Occipital lobe (tissue), 1 donor: ENCODE measurements at regions not wholly inside any gene's neighbourhood (a gene's known extent, or its start where the extent isn't known, plus 50 kb on each side); places are given as distances from the start of the nearest gene placed in this dataset.

Experiments
- DNase-seq: peaks from one replicate; lab custom pipeline; 2025; lab: John Stamatoyannopoulos, UW

DNA sequence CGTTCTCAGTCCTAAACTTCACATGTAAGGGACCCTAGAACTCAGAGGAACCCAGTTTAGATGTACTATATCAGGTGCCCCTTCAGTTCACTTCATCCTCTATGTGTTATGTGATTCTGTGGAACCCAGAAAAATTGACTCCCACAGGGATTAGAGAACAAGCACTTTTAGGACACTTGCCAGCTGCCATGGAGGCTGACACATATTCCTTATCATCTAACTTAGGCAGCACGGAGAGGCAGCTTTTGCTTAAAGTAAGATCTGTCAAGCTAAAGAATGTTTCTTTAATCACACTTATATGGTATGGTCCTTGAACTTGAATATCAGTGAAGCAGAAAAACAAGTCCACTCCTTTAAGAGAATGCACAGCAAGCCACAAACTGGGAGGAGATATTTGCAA lies 701.5 kb upstream of the ID4 start:
- no peak for DNase-seq

DNA sequence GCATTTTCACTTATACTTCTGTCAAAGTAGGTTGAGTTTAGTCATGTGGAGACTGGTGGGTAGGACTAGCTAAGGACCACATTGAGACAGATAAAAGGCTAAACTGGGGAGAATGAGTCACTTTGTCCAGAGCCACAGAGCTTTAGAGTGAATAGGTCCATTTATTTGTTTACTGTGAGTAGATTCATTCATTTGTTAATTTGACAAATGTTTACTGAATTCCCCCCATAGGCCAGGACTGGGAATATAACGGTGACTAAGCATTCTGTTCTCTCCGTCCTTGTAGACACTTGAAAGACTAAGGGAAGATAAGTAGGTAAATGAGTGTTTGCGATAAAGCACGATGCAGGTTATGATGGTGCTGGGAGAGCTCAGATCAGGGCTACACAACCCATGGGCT lies 699.7 kb upstream of the ID4 start:
- no peak for DNase-seq

DNA sequence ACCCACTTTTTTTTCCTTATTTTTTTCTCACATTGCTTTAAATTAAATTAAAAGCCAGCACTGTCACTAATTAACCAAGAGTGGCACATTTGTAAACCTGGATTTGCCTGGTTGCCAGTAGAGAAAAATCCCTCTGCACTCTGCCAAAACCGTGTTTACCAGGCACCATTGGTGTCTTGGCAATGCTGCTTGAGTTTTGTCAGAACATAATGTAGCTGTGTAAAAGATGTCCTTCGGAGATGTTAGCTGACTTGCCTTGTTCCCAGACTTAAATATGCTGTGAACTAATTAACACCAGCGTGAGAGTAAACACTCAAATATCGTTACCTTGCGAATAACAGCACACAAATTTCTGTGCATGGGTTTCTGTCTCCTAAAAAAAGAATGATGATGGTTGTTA lies 694.9 kb upstream of the ID4 start:
- no peak for DNase-seq

DNA sequence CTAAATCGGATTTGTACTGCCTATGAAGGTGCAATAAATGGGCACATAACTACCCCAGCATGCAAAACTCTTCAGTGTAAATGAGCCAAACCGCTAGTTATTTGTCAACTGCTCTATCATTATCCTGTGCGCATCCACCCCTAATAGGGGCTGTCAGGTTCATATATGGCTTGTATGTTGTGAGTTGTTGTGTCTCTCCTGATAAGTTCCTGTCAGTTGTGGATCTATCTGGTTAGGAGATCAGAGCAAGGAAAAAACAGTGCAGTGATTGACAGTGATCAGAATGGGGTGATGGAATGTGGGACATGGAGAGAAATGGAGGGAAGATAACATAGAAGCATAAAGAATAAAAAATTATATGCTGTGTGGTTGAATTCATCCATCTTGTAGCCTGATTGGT lies 686.9 kb upstream of the ID4 start:
- no peak for DNase-seq

DNA sequence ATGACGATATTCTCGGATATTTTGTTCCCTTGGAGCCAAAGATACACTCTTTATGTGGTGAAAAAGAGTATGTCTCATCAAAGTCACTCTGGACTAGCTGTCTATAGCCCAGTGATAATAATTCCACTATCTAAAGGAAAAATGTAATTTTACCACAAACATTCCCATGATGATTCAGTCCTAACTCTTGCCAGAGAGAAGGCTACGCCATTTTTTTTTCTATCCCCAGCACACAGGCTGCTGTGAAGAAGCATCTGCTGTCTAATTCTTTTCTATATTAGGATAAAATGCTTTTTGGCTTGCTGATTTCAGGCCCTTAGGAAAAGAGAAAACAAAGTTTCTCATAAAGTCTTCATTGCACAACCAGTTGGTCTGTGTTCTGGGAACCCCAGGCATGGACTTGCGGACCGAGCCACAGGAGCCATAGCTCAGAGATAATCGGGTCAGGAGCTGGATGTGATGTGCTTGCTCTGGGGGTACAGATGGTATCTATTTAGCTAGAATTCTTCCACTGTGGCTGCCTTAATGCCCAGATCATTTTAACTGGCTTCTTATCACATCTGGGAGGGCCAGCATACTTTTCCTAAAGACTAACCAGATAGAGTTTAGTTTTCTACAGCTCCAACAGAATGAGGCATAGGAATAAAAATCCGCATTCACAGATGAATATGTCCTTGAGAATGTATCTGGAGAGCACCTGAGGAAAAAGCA lies 683.7 kb upstream of the ID4 start:
- no peak for DNase-seq

DNA sequence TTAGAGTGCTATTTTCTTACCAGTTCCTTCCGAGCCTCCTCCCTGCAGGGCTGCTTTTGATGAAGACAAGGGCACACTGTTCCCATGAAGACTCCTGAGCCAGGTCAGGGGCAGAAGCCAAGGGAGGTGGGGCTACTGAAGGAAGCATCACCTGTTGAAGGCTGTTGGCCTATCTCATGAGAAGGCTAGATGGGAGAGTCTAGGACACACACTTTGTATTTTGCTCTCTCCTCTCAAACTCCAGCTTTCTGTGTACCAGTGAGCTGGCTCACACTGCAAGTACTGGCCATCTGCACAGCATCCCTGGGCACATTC lies 683.2 kb upstream of the ID4 start:
- DNase-seq = no peak

DNA sequence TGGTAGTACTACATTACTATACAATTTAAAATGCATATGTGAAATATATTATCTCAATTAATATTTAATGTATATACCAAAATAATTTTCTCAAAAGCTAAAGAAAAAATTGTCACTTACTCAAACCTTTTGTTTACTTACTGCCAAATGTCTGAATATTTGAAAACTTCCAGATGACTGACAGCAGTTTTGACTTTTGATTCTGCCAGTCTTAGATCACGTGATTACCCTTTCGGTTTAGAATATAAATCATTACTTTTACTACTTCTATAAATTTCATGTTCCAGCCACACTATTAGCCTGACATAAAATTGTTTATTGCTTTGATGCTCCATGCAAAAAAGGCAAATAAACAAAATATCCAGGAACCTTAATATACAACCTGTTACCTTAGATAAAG lies 680.7 kb upstream of the ID4 start:
- DNase-seq = no peak

DNA sequence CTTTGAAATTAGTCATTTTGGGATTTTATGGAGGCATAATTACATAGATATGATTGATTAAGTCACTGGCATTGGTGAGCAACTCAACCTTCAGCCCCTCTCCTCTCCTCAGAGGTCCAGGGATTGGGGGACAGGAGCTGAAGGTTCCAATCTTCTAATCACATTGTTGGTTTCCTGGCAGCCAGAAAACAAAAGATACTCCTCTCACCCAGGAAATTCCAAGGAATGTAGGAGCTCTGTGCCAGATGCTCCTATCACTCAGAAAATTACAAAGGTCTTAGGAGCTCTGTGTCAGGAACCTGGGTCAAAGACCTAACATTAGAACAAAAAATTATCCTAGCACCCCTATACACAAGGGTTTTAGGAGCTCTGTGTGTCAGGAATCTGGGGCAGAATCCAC lies 679.7 kb upstream of the ID4 start:
- no peak for DNase-seq

DNA sequence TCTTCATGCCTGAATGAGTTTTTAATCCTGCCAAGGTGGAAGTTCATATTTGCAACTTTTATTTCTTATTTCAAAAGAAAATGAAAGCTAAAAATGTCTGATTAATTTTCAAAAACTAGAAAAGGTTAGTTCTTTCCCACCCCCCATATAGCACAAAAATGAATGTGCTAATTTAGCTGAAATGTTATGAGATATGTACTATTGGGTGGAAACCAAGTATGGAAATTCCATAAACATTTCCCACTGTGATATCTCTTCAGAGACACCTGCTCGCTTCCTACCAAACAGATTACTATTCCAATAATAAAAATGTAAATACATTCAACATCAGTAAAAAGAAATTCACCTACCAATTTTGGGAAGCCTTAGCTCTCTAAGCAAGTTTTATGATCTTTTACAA lies 678.6 kb upstream of the ID4 start:
- DNase-seq = no peak

DNA sequence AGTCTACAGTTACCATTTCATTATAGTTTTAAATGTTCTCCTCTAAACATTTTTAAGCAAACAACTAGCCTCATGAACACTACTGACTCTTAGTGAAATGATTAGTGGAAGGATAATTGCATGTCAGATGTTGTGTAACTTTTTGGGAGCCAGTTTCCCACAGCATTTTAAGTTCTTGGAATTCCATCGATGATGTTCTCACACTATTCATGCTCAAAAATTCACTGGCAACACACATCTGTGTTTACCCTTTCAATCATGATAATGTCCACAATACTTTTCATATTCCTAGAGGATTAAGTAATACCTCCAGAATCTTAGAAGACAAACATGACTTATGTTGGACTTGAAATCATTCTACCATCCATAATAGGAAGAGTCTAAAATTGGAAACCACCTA lies 678.1 kb upstream of the ID4 start:
- no peak for DNase-seq

DNA sequence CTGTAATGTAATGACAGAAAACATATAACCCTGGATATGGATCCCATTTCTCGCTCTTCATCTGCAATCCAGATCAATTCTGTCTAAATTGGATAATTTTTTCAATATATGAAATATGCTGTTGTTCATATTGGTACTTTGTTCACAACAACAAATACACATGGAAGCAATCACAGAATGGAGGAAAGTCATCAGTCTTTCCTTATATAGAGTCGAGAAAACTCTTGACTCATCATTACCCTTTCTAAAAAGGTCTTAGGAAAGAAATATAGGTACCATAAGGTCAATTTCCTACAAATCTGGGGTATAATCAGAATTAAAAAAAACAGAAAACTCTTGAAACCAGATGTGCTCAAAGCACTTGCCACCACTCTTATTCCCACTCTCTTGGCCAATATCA lies 677.6 kb upstream of the ID4 start:
- no peak for DNase-seq

DNA sequence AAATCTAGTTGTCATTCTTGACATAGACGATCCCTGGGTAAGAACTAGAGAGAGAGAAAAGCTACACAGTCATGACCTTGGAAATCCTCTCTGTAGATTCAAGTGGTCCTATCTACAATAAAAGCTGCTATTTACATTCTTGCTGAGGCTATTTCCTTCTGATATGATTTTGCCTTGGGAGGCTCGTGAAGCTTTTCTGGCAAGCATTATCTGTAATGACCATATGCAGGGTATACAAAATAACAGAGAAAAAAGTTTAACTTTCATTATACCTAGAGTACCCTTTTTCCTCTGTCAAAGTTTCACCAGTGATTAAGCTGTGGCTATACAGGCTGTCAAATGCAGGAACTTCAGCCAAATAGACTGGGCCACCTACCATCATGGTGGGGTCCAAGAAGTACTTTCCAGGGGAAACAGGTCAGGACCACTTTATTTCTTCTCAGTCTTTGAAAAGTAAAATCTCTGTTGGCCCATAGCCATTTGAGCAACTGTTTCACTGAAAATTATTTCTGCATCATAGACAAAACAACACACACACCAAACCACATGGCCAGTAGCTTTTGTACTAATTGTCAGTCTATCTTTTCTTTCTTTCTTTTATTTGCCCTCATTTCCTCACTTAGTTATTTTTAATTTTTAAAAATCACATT lies 677.0 kb upstream of the ID4 start:
- no peak for DNase-seq

DNA sequence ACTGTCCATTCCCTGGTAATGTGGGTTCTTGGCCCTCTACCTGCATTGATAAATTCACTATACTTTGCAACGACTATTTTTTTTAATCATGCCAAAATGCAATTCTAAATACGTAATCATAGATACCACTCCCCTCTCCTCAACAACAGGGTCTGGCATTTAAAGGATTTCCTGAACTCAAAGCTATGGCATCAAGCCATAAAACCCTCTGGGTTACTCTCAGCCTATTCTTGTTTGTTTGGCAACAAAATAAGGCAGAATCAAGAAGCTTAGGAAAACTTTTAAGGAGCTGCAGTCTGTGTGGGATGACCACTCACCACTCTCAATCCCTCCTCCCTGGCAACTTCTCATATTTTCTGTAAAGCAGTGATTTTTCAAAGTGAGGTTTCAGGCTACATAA lies 669.9 kb upstream of the ID4 start:
- no peak for DNase-seq

DNA sequence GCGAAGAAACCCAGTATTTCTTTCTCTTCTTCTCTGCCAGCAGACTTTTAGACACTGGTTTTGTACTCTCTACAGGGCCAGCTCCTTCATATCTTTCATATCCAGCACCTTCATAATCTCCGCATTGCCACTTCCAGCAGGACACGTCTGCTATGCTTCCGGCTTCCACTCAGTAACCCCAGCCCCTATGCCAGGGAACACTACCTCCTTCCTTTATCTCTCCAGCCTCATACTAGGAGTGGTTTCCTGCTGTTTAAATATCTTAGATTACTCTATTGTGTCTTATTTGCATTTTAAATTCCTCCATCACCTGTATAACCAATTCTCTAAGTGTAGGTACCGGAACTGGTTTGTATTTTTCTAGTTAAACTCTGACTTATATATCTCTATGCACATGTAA lies 667.8 kb upstream of the ID4 start:
- no peak for DNase-seq

DNA sequence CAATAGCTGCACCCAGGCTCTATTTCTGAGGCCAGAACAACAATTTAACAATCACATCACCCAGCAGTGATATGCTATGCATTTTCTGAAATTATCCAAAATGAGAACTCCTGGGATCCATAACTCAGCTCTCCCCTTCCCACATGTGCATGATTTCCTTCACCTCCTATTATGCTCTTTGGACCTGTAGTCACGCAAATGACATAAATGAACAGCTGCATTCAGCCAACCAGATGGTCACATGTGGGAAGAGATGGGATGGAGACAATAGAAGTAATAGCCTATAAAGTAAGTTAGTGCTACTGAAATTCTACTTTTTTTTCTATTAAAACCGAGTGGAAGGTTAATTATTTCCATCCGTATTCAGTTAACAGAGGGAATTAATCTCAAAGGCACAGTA lies 662.1 kb upstream of the ID4 start:
- DNase-seq = no peak

DNA sequence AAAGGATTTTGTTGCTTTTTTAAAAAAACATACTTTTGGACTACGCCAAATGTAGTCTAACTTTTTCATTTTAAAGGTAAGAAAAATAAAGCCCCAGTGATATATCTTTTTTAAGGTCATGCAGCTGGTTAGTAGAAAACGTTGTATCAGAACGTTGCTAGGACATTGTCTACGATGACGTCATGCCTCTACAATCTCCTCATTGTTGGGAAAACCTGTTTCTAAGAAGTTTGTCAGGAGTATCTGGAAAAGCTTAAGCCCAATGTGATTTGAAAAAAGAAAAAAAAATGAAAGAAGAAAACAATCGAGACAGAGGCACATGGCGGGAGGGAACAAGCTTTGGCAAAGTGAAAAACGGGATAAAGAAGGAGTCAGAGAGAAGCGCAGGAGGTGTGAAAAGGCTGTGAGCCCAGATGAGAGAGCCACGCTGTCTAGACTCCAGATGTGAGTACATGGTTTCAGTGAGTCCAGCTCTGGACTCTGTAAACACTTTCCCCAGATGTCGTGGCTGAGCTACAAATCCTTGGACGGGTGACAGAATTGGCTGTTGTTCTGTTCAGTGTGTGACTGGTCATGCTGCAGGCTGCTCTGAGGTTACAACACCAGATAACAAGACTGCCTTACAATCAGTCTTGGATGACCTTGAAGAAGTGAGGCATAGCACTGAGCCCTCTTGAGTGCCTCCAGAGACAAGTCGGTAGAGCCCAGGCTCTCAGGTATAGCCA lies 656.7 kb upstream of the ID4 start:
- DNase-seq = no peak

DNA sequence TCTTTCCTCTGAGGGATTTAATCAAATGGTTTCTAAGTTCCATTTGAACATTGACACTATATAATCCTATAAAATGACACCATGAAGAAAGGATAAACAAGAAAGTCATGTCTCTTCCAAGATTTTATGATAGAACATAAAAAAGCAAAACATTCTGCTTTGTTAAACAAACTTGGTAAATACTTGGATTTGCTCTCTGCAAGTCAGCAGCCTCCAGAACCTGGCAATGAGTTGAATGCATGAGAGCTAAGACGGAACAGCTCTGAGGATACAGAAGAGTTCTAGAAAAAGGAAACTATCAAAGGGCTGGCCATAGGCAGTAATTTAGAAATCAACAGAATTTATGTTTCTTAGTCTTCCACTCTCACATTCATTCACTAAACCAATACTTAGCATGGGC lies 656.0 kb upstream of the ID4 start:
- DNase-seq = no peak

DNA sequence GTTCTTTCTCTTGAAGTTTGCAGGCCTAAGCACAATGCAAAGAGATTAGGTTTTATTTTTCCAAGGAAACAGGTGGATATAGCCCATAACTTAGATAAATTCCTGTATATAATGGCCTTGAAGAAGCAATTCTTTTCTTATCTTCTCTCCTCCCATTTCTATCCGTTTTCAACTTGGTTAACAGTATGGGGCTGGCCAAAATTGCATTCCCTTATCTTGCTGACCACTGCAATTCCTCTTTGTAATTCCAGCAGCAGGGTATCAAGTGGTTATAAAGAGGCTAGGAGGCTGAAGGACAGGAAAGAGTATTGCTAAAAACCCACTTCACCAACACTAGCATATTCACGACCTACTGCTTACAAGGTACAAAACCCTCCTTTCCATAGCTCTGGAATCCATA lies 643.5 kb upstream of the ID4 start:
- no peak for DNase-seq

DNA sequence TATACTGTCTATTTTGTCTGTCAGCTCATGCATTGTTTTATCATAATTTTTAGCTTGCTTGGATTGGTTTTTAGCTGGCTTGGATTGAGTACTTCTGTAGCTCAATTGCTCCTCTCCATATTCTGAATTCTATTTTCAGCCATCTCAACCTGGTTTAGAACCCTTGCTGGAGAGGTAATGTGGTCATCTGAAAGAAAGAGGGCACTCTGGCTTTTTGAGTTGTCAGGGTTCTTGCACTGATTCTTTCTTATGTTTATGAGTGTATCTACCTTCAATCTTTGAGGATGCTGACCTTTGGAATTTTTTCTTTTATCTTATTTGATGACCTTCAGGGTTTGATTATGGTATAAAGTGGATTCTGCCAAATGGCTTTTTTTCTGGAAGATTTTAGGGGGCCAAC lies 632.7 kb upstream of the ID4 start:
- DNase-seq = no peak

DNA sequence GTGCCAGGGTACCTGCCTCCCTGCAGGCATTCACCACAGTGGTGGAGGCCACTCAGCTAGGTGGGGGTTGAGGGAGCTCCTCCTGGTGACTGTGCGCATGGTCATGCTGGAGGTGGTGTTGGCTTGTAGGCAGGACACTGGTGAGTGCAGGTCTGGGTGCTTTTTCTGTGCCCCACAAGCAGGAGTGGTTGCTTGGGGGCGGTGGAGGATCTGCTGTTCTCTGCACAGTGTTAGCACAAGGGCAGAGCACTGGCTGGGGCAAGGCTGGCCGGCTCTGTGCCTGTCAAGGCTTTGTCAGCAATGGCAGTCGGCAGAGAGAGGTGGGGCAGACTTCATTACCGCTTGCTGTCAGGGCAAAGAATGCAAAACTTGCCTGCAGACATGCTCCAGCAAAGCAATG lies 632.1 kb upstream of the ID4 start:
- DNase-seq = no peak

DNA sequence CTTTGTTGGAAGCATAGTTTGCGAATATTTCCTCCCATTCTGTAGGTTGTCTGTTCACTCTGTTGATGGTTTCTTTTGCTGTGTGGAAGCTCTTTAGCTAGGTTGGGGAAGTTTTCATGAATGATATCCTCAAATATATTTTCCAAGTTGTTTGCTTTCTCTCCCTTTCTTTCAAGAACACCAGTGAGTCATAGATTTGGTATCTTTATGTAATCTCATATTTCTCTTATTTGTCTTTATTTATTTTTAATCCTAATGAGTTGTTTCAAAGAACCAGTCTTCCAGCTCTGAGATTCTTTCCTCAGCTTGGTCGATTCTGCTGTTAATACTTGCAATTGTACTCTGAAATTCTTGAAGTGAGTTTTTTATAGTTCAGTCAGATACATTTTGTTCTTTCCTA lies 628.0 kb upstream of the ID4 start:
- no peak for DNase-seq

DNA sequence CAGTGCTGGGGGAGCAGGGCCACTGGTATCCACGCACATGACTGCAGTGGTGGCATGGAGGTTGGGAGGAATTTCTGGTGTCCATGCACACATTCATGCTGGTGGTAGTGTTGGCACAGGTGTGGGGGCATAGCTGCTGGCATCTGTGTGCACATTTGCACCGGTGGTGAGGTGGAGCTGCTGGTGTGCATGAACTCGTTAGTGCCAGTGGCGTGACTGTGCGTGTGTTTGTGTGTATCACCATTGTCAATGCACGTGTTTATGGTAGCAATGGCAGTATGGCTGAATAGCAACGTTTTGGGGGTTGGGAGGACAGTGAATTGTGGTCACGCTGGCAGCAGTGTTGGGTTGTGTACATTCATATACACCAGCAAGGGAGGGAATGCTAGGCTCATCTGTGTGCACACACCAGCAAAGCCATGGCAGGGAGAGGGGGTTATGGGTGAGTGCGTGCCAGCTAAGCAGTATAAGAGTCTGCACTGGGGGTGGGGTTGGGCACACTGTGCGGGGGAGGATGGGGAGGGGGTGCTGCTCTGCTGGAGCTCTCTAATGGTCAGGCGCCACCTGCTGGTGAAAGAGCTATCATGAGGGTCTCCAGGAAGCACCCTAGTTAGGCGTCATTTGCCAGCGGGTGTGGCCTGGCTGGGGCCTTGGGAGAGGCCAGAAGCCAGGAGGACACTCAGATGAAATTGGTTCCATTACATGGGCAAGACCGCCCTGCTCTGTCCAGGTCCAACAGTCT lies 626.1 kb upstream of the ID4 start:
- DNase-seq = no peak

DNA sequence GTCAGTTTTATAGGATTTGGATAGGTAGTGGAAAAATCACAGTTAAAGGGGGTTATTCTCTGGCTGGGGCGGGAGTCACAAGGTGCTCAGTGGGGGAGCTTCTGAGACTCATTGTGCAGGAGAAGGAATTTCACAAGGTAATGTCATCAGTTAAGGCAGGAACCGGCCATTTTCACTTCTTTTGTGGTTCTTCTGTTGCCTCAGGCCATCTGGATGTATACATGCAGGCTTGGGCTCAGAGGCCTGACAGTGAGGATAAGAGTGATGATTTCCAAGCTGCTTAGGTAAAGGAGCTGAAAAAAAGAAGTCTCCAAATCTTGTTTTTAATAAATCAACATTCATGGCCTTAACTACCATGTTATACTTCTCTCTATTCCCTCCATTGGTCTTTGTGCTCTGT lies 622.9 kb upstream of the ID4 start:
- DNase-seq = no peak
